ENCODE measurements at regions not wholly inside any gene's neighbourhood (a gene's known extent, or its start where the extent isn't known, plus 50 kb on each side); places are given as distances from the start of the nearest gene placed in this dataset.

- no peak for ATAC-seq
- H3K36me3 Mint-ChIP-seq (ENCODE audit: low read depth), result no peaks in the 10 kb centered on the region
- CTCF ChIA-PET, result no interaction called here
- DNase-seq, result no peak
- no peaks in the 10 kb centered on the region for H3K4me1 Mint-ChIP-seq (ENCODE audit: low read depth)
- no peaks in the 10 kb centered on the region for H3K9me3 Mint-ChIP-seq (ENCODE audit: insufficient read depth)
- no peak overlapping the region for H3K27ac Mint-ChIP-seq
- H3K4me3 Mint-ChIP-seq, result no peak overlapping the region
- H3K27me3 Mint-ChIP-seq (ENCODE audit: low read depth), result peaks cover 10% of the 10 kb centered on the region
- POLR2A ChIA-PET, result no interaction called here
These were observed 465.2 kb downstream of the MIAT start for GRCh38 chr22:27122574-27122973.

- DNase-seq (no peak), ATAC-seq (no peak)
- Mint-ChIP-seq H3K4me1 (ENCODE audit: low read depth) (no peaks in the 10 kb centered on the region), H3K36me3 (ENCODE audit: low read depth) (no peaks in the 10 kb centered on the region), H3K27me3 (ENCODE audit: low read depth) (peaks cover 10% of the 10 kb centered on the region), H3K4me3 (no peak overlapping the region), H3K27ac (no peak overlapping the region), H3K9me3 (ENCODE audit: insufficient read depth) (no peaks in the 10 kb centered on the region)
- ChIA-PET CTCF (no interaction called here), POLR2A (no interaction called here)
These were observed 466.5 kb downstream of the MIAT start for GRCh38 chr22:27123880-27124279.

GRCh38 chr22:27124351-27124966 is 467.1 kb downstream of the MIAT start:
- no peak overlapping the region for H3K27ac Mint-ChIP-seq
- no peaks in the 10 kb centered on the region for H3K4me1 Mint-ChIP-seq (ENCODE audit: low read depth)
- DNase-seq (no peak), ATAC-seq (no peak)
- ChIA-PET CTCF (no interaction called here), POLR2A (no interaction called here)
- H3K36me3 Mint-ChIP-seq (ENCODE audit: low read depth), result no peaks in the 10 kb centered on the region
- no peaks in the 10 kb centered on the region for H3K9me3 Mint-ChIP-seq (ENCODE audit: insufficient read depth)
- peaks cover 10% of the 10 kb centered on the region for H3K27me3 Mint-ChIP-seq (ENCODE audit: low read depth)
- no peak overlapping the region for H3K4me3 Mint-ChIP-seq

- peaks cover 10% of the 10 kb centered on the region for H3K27me3 Mint-ChIP-seq (ENCODE audit: low read depth)
- no peaks in the 10 kb centered on the region for H3K4me1 Mint-ChIP-seq (ENCODE audit: low read depth)
- ChIA-PET CTCF (no interaction called here), POLR2A (no interaction called here)
- H3K36me3 Mint-ChIP-seq (ENCODE audit: low read depth), result no peaks in the 10 kb centered on the region
- no peak for ATAC-seq
- DNase-seq, result no peak
- H3K9me3 Mint-ChIP-seq (ENCODE audit: insufficient read depth), result no peaks in the 10 kb centered on the region
- H3K27ac Mint-ChIP-seq, result no peak overlapping the region
- H3K4me3 Mint-ChIP-seq, result no peak overlapping the region
These were observed 468.2 kb downstream of the MIAT start for GRCh38 chr22:27125539-27125938.

GRCh38 chr22:27127911-27128310 is 470.5 kb downstream of the MIAT start:
- Mint-ChIP-seq H3K36me3 (ENCODE audit: low read depth) (no peaks in the 10 kb centered on the region), H3K27ac (no peak overlapping the region), H3K27me3 (ENCODE audit: low read depth) (peaks cover 10% of the 10 kb centered on the region), H3K4me3 (no peak overlapping the region), H3K4me1 (ENCODE audit: low read depth) (no peaks in the 10 kb centered on the region), H3K9me3 (ENCODE audit: insufficient read depth) (no peaks in the 10 kb centered on the region)
- no peak for DNase-seq
- POLR2A ChIA-PET, result no interaction called here
- ATAC-seq, result no peak
- CTCF ChIA-PET, result no interaction called here

GRCh38 chr22:27128461-27129085 is 471.2 kb downstream of the MIAT start:
- ATAC-seq (no peak), DNase-seq (no peak)
- POLR2A ChIA-PET, result no interaction called here
- Mint-ChIP-seq H3K4me1 (ENCODE audit: low read depth) (no peaks in the 10 kb centered on the region), H3K9me3 (ENCODE audit: insufficient read depth) (no peaks in the 10 kb centered on the region), H3K27me3 (ENCODE audit: low read depth) (peaks cover 13% of the 10 kb centered on the region), H3K4me3 (no peak overlapping the region), H3K27ac (no peak overlapping the region), H3K36me3 (ENCODE audit: low read depth) (no peaks in the 10 kb centered on the region)
- CTCF ChIA-PET, result no interaction called here

GRCh38 chr22:27129266-27129665 is 471.9 kb downstream of the MIAT start:
- Mint-ChIP-seq H3K4me3 (no peak overlapping the region), H3K4me1 (ENCODE audit: low read depth) (no peaks in the 10 kb centered on the region), H3K9me3 (ENCODE audit: insufficient read depth) (no peaks in the 10 kb centered on the region), H3K27ac (no peak overlapping the region), H3K27me3 (ENCODE audit: low read depth) (peaks cover 13% of the 10 kb centered on the region), H3K36me3 (ENCODE audit: low read depth) (no peaks in the 10 kb centered on the region)
- POLR2A ChIA-PET, result no interaction called here
- CTCF ChIA-PET, result no interaction called here
- DNase-seq, result no peak
- ATAC-seq, result no peak

- DNase-seq (no peak), ATAC-seq (no peak)
- Mint-ChIP-seq H3K9me3 (ENCODE audit: insufficient read depth) (no peaks in the 10 kb centered on the region), H3K27me3 (ENCODE audit: low read depth) (peaks cover 8% of the 10 kb centered on the region), H3K36me3 (ENCODE audit: low read depth) (no peaks in the 10 kb centered on the region), H3K4me1 (ENCODE audit: low read depth) (no peaks in the 10 kb centered on the region), H3K4me3 (no peak overlapping the region), H3K27ac (no peak overlapping the region)
- ChIA-PET CTCF (no interaction called here), POLR2A (no interaction called here)
These were observed 473.5 kb downstream of the MIAT start for GRCh38 chr22:27130906-27131305.

- Mint-ChIP-seq H3K4me3 (no peak overlapping the region), H3K27ac (no peak overlapping the region), H3K36me3 (ENCODE audit: low read depth) (no peaks in the 10 kb centered on the region), H3K27me3 (ENCODE audit: low read depth) (peaks cover 7% of the 10 kb centered on the region), H3K4me1 (ENCODE audit: low read depth) (no peaks in the 10 kb centered on the region), H3K9me3 (ENCODE audit: insufficient read depth) (no peaks in the 10 kb centered on the region)
- CTCF ChIA-PET, result no interaction called here
- POLR2A ChIA-PET, result no interaction called here
- DNase-seq, result no peak
- ATAC-seq, result no peak
These were observed 474.0 kb downstream of the MIAT start for GRCh38 chr22:27131346-27131745.

GRCh38 chr22:27132400-27132799 is 475.0 kb downstream of the MIAT start:
- peaks cover 5% of the 10 kb centered on the region for H3K9me3 Mint-ChIP-seq (ENCODE audit: insufficient read depth)
- H3K27me3 Mint-ChIP-seq (ENCODE audit: low read depth), result peaks cover 3% of the 10 kb centered on the region
- no peaks in the 10 kb centered on the region for H3K36me3 Mint-ChIP-seq (ENCODE audit: low read depth)
- ATAC-seq (no peak), DNase-seq (no peak)
- ChIA-PET CTCF (no interaction called here), POLR2A (no interaction called here)
- no peak overlapping the region for H3K27ac Mint-ChIP-seq
- H3K4me1 Mint-ChIP-seq (ENCODE audit: low read depth), result no peaks in the 10 kb centered on the region
- H3K4me3 Mint-ChIP-seq, result no peak overlapping the region

- no peaks in the 10 kb centered on the region for H3K36me3 Mint-ChIP-seq (ENCODE audit: low read depth)
- POLR2A ChIA-PET, result no interaction called here
- no peak overlapping the region for H3K27ac Mint-ChIP-seq
- no peak for DNase-seq
- H3K4me3 Mint-ChIP-seq, result no peak overlapping the region
- ATAC-seq, result no peak
- H3K4me1 Mint-ChIP-seq (ENCODE audit: low read depth), result no peaks in the 10 kb centered on the region
- peaks cover 3% of the 10 kb centered on the region for H3K27me3 Mint-ChIP-seq (ENCODE audit: low read depth)
- peaks cover 5% of the 10 kb centered on the region for H3K9me3 Mint-ChIP-seq (ENCODE audit: insufficient read depth)
- CTCF ChIA-PET, result no interaction called here
These were observed 475.6 kb downstream of the MIAT start for GRCh38 chr22:27133019-27133431.

GRCh38 chr22:27133681-27134314 is 476.4 kb downstream of the MIAT start:
- ChIA-PET CTCF (no interaction called here), POLR2A (no interaction called here)
- no peak for DNase-seq
- Mint-ChIP-seq H3K9me3 (ENCODE audit: insufficient read depth) (peaks cover 5% of the 10 kb centered on the region), H3K36me3 (ENCODE audit: low read depth) (no peaks in the 10 kb centered on the region), H3K27ac (no peak overlapping the region), H3K4me1 (ENCODE audit: low read depth) (no peaks in the 10 kb centered on the region), H3K4me3 (no peak overlapping the region), H3K27me3 (ENCODE audit: low read depth) (peaks cover 3% of the 10 kb centered on the region)
- ATAC-seq, result no peak

- CTCF ChIA-PET, result no interaction called here
- no peak for DNase-seq
These were observed 476.9 kb downstream of the MIAT start for GRCh38 chr22:27134315-27134701.

More at GRCh38 chr22:27134315-27134701, 476.9 kb downstream of the MIAT start:
- no peak for ATAC-seq
- Mint-ChIP-seq H3K27ac (no peak overlapping the region), H3K9me3 (ENCODE audit: insufficient read depth) (peaks cover 5% of the 10 kb centered on the region), H3K27me3 (ENCODE audit: low read depth) (peaks cover 3% of the 10 kb centered on the region), H3K36me3 (ENCODE audit: low read depth) (no peaks in the 10 kb centered on the region), H3K4me3 (no peak overlapping the region), H3K4me1 (ENCODE audit: low read depth) (no peaks in the 10 kb centered on the region)
- POLR2A ChIA-PET, result no interaction called here
